CD4-positive, alpha-beta T cell (primary cell): ENCODE measurements at regions not wholly inside any gene's neighbourhood (a gene's known extent, or its start where the extent isn't known, plus 50 kb on each side); places are given as distances from the start of the nearest gene placed in this dataset.

ENCODE experiments used
- ATAC-seq: fragments of 200-7000 bp; cut with Tn5 transposase; one replicate; pipeline ENCODE4 v1.10.0; 2022; ENCODE audit warnings: mild to moderate bottlenecking; ENCODE audit not compliant: poor library complexity
- CTCF ChIA-PET: fragments of 350-600 bp; sonication (Branson Sonifier 250); formaldehyde crosslinking; loops from one replicate; lab custom pipeline; 2021; ENCODE audit warnings: antibody characterized with exemption, inconsistent platforms; lab: Charles Lee
- POLR2A ChIA-PET: fragments of 350-600 bp; sonication (Branson Sonifier 250); formaldehyde crosslinking; loops from one replicate; lab custom pipeline; 2021; ENCODE audit warnings: antibody characterized with exemption, inconsistent platforms; lab: Charles Lee
- DNase-seq, 14 experiments: peaks; one replicate each; pipeline ENCODE4 v3.0.0-alpha.2; 2013 to 2020; ENCODE audit warnings: mixed read lengths in 2 of 14
- H3K27ac ChIP-seq, 2 donors: one replicate each; pipeline versions ENCODE4 v1.5.1 to v1.7.0; 2013; ENCODE audit warnings: low read length in 2 of 2, low read depth in 1 of 2, mild to moderate bottlenecking in 1 of 2
- H3K27me3 ChIP-seq, 2 experiments: 1 replicate in 1 of 2; 2 replicates in 1 of 2; pipeline versions ENCODE4 v1.6.1 to v1.7.0; 2013; ENCODE audit warnings: low read length in 2 of 2, control low read depth in 1 of 2, mild to moderate bottlenecking in 1 of 2, moderate library complexity in 1 of 2; ENCODE audit not compliant: insufficient read depth in 2 of 2, control insufficient read depth in 1 of 2
- H3K36me3 ChIP-seq: one replicate; pipeline ENCODE4 v1.6.1; 2013; ENCODE audit warnings: low read length, control low read depth; ENCODE audit not compliant: insufficient read depth
- H3K4me1 ChIP-seq: one replicate; pipeline ENCODE4 v1.6.1; 2013; ENCODE audit warnings: low read length, control low read depth; ENCODE audit not compliant: insufficient read depth
- H3K4me3 ChIP-seq: one replicate; pipeline ENCODE4 v1.5.1; 2013; ENCODE audit warnings: mild to moderate bottlenecking, low read length, moderate library complexity
- H3K9me3 ChIP-seq, 2 experiments: 1 replicate in 1 of 2; 2 replicates in 1 of 2; pipeline versions ENCODE4 v1.6.1 to v1.7.0; 2013; ENCODE audit warnings: low read length in 2 of 2, mild to moderate bottlenecking in 2 of 2, control low read depth in 1 of 2, moderate library complexity in 1 of 2; ENCODE audit not compliant: control insufficient read depth in 1 of 2, insufficient read depth in 1 of 2
- H3K27ac Mint-ChIP-seq: one replicate; pipeline ENCODE4 v1.8.0; 2020; ENCODE audit warnings: mixed read lengths
- H3K27me3 Mint-ChIP-seq: one replicate; pipeline ENCODE4 v1.8.0; 2021; ENCODE audit warnings: mixed read lengths
- H3K36me3 Mint-ChIP-seq: one replicate; pipeline ENCODE4 v1.8.0; 2021; ENCODE audit warnings: low read depth, mixed read lengths
- H3K4me1 Mint-ChIP-seq: one replicate; pipeline ENCODE4 v1.8.0; 2021; ENCODE audit warnings: low read depth, mixed read lengths
- H3K4me3 Mint-ChIP-seq: one replicate; pipeline ENCODE4 v1.8.0; 2020; ENCODE audit warnings: mild to moderate bottlenecking, mixed read lengths
- H3K9me3 Mint-ChIP-seq: one replicate; pipeline ENCODE4 v1.8.0; 2020; ENCODE audit warnings: mixed read lengths
- intact Hi-C, 2 experiments: fragments of 100-400 bp; cut with DNase I in 1 of 2; cut with micrococcal nuclease in 1 of 2; formaldehyde crosslinking; loops; one replicate each; pipeline versions ENCODE4 v1.15.1 to v1.9.0; 2023 to 2025; cut with DNase I, micrococcal nuclease
- TF ChIP-seq, protein P1 (sequence below): fragments of 200-600 bp; IDR thresholded peaks from one replicate; pipeline ENCODE4 v1.8.0; 2022; ENCODE audit warnings: antibody characterized with exemption, mild to moderate bottlenecking

DNA sequence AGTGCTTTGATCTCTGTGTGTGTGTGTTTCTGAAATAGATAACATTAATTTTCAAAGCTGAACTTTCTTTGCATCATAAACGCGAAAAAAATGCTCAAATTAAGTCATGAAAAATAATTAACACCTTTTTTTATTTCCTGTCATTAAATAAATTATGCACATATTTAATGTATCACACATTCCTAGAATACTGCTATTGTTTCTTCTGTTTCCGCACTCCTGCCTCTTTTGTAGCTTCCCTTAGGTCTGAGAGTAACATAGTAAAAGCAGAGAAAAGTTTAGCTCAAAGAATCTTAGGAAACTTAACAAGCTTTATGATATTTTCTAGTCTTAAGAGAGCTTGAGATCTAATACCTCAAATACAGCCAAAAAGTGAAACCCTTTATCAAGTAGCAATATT lies 504.2 kb downstream of the JRKL start:
- ATAC-seq = no peak
- Mint-ChIP-seq H3K27ac (no peak overlapping the region), H3K4me3 (no peak overlapping the region), H3K4me1 (no peaks in the 10 kb centered on the region), H3K36me3 (no peaks in the 10 kb centered on the region), H3K9me3 (peaks cover 13% of the 10 kb centered on the region), H3K27me3 (no peaks in the 10 kb centered on the region)
- DNase-seq = no peak
- H3K9me3 ChIP-seq = no peaks in the 10 kb centered on the region
- TF ChIP-seq, protein P1, sequence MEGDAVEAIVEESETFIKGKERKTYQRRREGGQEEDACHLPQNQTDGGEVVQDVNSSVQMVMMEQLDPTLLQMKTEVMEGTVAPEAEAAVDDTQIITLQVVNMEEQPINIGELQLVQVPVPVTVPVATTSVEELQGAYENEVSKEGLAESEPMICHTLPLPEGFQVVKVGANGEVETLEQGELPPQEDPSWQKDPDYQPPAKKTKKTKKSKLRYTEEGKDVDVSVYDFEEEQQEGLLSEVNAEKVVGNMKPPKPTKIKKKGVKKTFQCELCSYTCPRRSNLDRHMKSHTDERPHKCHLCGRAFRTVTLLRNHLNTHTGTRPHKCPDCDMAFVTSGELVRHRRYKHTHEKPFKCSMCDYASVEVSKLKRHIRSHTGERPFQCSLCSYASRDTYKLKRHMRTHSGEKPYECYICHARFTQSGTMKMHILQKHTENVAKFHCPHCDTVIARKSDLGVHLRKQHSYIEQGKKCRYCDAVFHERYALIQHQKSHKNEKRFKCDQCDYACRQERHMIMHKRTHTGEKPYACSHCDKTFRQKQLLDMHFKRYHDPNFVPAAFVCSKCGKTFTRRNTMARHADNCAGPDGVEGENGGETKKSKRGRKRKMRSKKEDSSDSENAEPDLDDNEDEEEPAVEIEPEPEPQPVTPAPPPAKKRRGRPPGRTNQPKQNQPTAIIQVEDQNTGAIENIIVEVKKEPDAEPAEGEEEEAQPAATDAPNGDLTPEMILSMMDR = no peak
- POLR2A ChIA-PET = no interaction called here
- H3K4me1 ChIP-seq = no peaks in the 10 kb centered on the region
- H3K27ac ChIP-seq = no peak overlapping the region
- H3K4me3 ChIP-seq = no peak overlapping the region
- H3K27me3 ChIP-seq = no peaks in the 10 kb centered on the region
- intact Hi-C loops = no loop called here
- no peaks in the 10 kb centered on the region for H3K36me3 ChIP-seq
- CTCF ChIA-PET = interaction anchor here (1.6 kb wide), 1 partner anchor 8 kb away, joined by 3 read pairs; no protein-coding TSS in a partner anchor

DNA sequence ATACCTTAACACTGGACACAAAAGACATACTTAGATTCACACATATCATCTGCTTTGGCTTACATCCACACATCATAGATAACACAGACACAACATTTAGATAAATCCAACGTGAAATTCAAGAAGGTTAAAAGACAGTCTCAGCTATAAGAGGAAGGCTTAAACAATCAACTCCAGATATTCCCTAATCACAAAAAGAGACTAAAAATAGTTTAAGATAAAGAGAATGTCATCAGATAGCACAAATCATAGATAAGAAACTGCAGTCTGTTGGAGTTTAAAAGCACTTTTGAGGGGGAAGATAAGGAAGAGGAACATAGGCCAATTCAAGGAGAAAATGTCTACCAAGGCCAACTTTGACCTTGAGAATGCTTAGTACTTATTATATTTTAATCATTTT lies 504.8 kb downstream of the JRKL start:
- Mint-ChIP-seq H3K36me3 (no peaks in the 10 kb centered on the region), H3K9me3 (peaks cover 13% of the 10 kb centered on the region), H3K4me3 (no peak overlapping the region), H3K27me3 (no peaks in the 10 kb centered on the region), H3K4me1 (no peaks in the 10 kb centered on the region), H3K27ac (no peak overlapping the region)
- POLR2A ChIA-PET = no interaction called here
- DNase-seq (no peak), ATAC-seq (no peak)
- H3K4me1 ChIP-seq = no peaks in the 10 kb centered on the region
- H3K27me3 ChIP-seq = no peaks in the 10 kb centered on the region
- H3K27ac ChIP-seq = no peak overlapping the region
- no peaks in the 10 kb centered on the region for H3K9me3 ChIP-seq
- H3K4me3 ChIP-seq = no peak overlapping the region
- TF ChIP-seq, protein P1 = no peak
- intact Hi-C loops = no loop called here
- no peaks in the 10 kb centered on the region for H3K36me3 ChIP-seq
- CTCF ChIA-PET = interaction anchor here (1.6 kb wide), 1 partner anchor 9 kb away, joined by 3 read pairs; no protein-coding TSS in a partner anchor

DNA sequence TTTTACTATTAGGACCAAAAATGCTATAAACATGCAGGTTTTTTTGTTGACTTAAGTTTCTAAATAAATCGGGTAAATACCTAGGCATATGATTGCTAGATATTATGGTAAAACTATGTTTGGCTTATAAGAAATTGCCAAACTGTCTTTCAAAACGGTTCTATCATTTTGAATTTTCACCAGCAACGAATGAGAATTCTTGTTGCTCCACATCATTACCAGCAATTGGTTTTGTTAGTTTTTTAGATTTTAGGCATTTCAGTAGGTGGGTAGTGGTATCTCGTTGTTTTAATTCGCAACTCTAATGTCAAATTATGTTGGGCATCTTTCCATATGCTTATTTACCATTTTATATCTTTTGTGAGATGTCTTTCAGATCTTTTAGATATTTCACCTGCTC lies 510.2 kb downstream of the JRKL start:
- POLR2A ChIA-PET = no interaction called here
- intact Hi-C loops = no loop called here
- ATAC-seq = no peak

More for the DNA sequence above, 510.2 kb downstream of the JRKL start:
- peaks cover 6% of the 10 kb centered on the region for H3K9me3 Mint-ChIP-seq
- H3K4me3 Mint-ChIP-seq = no peak overlapping the region
- no peak overlapping the region for H3K4me3 ChIP-seq
- no peaks in the 10 kb centered on the region for H3K27me3 ChIP-seq
- no peaks in the 10 kb centered on the region for H3K27me3 Mint-ChIP-seq
- no peaks in the 10 kb centered on the region for H3K36me3 Mint-ChIP-seq
- no peak overlapping the region for H3K27ac ChIP-seq
- H3K36me3 ChIP-seq = no peaks in the 10 kb centered on the region
- no peaks in the 10 kb centered on the region for H3K4me1 Mint-ChIP-seq
- H3K27ac Mint-ChIP-seq = no peak overlapping the region
- CTCF ChIA-PET = no interaction called here
- H3K9me3 ChIP-seq = no peaks in the 10 kb centered on the region
- TF ChIP-seq, protein P1 = no peak
- DNase-seq = no peak
- no peaks in the 10 kb centered on the region for H3K4me1 ChIP-seq
